Ovary (tissue), 3 donors: ENCODE measurements at regions not wholly inside any gene's neighbourhood (a gene's known extent, or its start where the extent isn't known, plus 50 kb on each side); places are given as distances from the start of the nearest gene placed in this dataset.

Source experiments
- CTCF ChIP-seq, 3 donors: fragments of 450-650 bp in 2 of 3; fragments of 200-600 bp in 1 of 3; IDR thresholded peaks; one replicate each; pipeline versions ENCODE4 v1.5.1 to v1.8.0; 2016 to 2022; ENCODE audit warnings: antibody characterized with exemption in 3 of 3, mild to moderate bottlenecking in 1 of 3
- POLR2A ChIP-seq: fragments of 450-650 bp; IDR thresholded peaks from one replicate; pipeline ENCODE4 v1.6.1; 2017; ENCODE audit warnings: antibody characterized with exemption, mild to moderate bottlenecking, moderate library complexity
- donor health status: DM: no; HTN: no; CAD: no.

GRCh38 chr18:78649421-78649820, 330.2 kb upstream of the SALL3 start:
- TF ChIP-seq POLR2A (no peak), CTCF (IDR thresholded peaks at IDR 0.05) (no peak)
